Right renal cortex interstitium (tissue), 3 donors: ENCODE measurements at regions not wholly inside any gene's neighbourhood (a gene's known extent, or its start where the extent isn't known, plus 50 kb on each side); places are given as distances from the start of the nearest gene placed in this dataset.
"Not testable (repeated sequence)": the region's sequence is repeated elsewhere in the genome, so short reads cannot be mapped to it uniquely, and the experiment has no call there.

ENCODE experiments used
- DNase-seq, 3 donors: peaks; one replicate each; pipeline ENCODE4 v3.0.0-alpha.2; 2013; ENCODE audit warnings: low read depth in 3 of 3, low spot score in 2 of 3

DNA sequence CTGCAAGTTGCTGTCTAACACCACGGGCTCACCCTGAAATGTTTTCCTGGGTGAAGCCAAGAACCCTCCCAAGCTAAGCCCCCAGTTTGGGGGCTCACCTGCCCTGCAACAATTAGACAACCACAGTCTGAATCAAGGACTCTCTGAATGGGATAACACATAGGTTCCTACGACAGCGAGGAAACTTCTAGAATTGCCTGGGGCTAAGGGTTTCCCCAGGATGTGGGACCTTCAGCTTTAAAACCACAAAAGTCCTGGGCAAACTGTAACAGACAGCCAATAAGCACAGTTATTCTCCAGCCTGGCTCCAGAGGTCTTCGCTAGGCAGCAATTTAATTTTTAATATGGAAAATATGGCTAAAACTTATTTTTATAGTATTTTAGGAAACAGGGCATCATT, 162.6 kb downstream of the PRKX start:
- DNase-seq = no peak

DNA sequence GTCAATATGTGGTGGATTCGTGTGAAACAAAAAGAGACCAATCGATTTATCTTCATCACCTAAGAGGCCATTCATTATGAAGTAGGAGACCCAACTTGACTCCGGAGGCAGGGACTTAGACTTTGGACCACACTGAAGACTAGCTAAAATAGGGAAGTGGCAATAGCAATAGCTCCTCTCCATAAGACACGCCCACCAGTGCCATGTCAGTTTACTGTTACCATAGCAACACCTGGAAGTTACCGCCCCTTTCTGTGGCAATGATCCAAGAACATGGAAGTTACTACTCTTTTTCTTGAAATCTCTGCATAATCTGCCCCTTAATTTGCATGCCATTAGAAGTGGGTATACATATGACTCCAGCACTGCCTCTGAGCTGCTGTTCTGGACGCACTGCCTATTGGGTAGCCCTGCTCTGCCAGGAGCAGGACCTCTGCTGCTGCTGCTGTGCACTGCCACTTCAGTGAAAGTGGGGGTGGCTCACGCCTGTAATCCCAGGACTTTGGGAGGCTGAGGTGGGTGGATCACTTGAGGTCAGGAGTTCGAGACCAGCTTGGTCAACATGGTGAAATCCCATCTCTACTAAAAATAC, 163.2 kb downstream of the PRKX start:
- DNase-seq = no peak

DNA sequence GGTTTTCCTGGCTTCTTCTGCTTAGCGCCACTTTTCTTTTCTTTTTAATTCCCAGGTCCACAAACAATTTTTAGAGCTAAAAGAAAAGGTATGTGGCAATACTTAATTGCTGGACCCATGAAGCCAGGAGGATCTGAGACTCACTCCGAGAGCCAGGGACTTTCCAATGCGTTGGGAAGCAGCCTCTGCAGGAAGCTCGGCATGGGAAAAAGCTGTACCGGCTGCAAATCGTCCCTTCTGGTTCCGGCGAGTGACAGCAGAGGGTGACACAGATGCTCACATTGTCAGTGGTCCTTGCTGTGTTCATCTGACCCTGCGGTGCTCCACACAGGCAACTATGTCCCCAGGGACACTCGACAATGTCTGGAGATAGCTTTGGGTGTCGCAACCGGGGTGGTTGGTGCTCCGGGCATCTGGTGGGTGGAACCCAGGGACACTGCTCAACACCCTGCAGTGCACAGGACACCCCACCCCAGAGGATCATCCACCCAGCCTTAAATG, 164.0 kb downstream of the PRKX start:
- no peak for DNase-seq

DNA sequence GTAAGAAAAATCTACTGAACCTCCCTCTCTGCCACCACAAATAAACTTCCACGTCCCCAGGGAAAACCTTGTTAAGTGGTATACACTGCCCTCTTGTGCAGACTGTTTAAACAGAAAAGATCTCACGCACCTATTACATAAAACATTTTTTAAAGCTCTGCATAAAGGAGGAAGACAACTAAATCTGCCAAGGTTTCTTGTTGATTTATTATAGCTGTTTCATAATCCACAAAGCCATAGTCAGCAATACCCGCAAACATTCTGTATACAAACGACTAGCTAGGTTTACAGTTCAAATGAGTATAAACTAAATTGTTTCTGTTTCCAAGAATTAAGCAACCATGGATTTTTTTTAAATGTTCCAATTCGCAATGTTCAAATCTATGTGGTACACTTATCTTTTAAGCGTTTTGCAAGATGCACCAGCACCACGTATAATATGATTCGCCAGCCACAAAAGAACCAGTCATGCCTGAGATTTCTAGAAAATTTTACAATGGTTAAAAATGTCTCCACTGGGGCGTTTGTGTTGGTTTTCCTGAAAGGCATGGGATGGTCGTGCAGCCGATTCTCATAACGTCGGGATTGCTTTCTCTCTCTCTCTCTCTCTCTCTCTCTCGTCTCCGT, 164.6 kb downstream of the PRKX start:
- peak in 2 of 3 donors; percentile 12 to 21 for DNase-seq

DNA sequence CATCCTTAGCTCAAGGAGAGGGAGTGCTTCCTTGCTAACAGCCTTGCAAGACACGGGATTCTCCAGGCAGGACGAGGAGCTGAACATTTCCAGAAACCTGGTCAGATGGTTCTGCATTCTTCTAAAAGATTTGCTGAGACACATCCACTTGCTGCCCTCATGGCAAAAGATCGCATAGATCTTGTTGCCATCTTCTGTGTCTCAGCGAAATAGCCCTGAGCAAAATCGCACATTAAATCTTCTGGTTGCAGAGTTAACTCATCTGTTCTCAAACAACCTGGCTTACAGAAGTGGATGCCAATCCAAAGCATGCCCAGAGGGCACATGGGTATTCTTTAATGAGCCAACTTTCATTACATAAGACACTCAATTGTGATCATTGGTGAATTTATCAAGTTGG, 167.5 kb downstream of the PRKX start:
- no peak for DNase-seq

DNA sequence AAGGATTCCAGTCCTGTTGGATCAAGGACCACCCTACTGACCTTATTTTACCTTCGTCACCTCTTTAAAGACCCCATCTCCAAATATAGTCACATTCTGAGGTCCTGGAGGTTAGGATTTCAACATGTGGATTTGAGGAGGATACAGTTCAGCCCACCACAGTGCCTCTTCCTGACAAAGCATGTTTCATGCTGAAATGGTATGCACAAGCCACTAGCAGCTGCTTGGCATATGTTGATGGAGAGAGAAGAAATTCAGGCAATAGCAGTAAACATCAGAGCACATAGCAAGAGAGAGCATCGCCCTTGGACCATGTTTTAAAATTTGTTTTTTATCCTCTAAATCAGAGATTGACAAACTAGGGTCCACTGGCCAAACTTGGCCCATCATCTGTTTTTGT, 172.1 kb downstream of the PRKX start:
- no peak for DNase-seq

DNA sequence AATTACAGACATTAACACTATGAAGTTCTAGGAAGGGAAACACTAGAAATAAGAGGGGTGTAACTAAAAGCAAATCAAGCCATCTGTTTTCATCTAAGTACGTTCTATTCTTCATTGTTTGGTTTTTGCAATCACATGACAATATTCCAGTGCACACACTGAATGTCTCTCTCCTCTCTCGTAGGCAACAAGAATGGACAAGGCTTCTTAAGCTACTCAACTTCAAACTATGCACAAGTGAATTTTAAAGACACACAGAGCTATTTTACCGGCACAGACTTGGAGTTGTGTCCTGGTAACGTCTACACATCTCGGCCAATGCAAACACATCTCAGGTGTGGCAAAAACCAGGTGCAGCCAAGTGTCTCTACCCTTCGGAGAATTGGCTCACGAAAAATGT, 173.3 kb downstream of the PRKX start:
- DNase-seq = no peak

DNA sequence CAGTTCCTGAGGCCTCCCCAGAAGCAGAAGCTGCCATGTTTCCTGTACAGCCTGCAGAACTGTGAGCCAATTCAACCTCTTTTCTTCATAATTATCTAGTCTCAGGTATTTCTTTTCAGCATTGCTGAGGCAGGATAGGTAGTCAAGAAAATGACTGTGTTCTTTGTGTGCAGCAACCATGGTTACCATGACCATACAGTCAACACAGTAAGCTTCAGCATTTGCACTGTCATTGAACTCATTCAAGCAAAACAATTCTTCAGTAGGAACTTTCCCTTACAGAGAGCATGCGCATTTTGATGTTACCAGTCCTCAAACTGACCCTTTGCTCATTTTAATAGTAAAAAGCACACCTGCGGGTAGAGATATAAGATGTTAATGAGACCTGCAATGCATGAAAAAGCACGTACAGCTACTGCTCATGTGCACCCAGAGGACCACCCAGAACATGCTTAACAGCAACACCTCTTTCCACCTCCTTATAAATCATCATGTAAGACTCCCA, 180.8 kb downstream of the PRKX start:
- DNase-seq = no peak

DNA sequence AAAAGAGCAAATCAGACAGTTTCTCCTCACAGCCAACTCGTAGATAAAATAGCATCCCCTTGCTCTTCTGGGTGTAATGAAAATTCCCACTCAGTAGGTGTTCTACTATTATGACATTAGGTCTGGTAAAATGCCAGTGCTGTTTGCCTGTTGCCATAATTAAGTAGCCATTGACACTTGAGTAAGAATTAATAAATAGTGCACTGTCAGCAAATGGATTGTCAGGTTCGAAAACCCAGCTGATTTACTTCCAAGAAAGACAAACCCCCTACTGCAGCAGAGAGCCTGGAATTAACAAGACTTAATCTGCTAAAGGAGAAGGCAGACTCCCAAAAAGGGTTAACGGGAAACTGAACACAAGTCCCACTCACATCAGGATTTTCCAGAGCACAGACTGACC, 182.0 kb downstream of the PRKX start:
- not testable (repeated sequence) for DNase-seq

DNA sequence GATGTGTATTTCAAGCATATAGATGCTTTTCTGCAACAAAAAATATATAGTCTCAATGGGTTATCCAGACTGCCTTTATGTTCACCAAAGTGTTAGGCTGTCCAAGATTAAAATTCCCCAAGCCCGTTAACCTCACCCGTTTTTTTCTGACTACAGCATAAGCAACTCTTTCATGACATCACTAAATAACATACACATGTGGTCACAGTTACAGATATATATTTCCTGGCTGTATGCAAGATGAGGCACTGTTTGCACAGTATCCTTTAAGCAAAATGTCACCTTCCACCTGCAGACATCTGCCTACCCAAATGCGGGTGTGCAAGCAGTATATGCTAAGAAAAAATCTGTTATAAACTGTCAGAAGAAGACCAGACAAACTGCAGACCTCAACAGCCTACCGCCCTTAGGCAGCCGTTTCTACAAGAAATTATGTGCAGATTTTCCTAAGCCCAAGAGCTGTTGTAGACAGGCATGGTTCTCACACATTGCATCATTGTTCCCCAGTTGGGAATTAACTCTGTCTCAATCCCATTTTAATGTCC, 183.1 kb upstream of the MXRA5 start:
- no peak for DNase-seq

DNA sequence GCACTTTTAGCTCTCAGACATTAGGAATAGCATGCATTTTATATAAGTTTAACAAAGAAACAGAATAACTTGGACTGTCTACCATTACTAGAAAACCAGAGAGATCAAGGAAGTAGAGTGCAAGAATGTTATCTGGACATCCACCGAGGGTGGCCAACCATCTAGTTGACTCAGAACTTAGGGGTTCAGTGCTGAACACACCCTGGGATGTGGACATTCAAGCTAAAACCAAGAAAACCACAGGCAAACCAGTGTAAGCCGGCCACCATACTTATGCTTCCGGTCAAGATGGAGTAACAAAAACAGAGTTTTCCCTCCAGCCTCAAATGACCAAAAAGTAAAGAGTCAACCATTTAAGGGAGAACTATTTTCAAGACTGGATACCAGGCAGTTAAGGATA, 181.4 kb upstream of the MXRA5 start:
- no peak for DNase-seq

DNA sequence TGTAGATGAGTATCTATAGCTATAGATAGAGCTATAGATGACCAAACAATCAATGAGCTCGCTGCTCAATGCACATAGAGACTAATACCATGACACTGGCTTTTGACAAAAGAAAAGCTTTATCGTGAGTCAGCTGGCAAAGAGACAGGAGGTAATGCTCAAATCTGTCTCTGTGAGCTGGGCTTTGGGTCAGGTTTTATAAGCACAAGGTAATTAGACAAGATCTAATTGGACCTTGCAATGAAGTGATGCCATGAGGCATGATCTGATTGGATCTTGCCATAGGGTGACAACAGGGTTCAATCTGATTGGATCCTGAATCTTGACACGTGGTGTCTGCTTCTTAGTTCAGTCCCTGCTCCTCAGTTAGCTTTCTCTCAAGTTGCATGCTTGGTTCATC, 180.7 kb upstream of the MXRA5 start:
- DNase-seq = no peak

DNA sequence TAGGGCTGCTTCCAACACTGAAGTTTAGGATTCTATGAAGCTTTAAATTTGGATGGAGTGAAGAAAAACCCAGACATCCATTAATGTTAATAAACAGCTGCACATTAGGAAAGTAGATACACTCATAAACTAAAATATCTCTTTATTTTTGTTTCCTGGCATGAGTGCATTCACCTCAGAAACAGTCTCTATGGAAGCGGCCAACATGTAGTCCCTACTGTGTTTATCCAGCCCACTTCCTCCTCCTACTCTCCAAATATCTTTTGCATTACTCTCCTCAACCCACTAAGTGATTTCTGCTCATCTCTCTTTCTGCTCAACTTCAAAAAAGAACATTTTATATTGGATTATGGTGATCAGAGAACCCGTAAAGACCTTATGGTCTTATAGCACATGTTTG, 180.3 kb upstream of the MXRA5 start:
- no peak for DNase-seq

DNA sequence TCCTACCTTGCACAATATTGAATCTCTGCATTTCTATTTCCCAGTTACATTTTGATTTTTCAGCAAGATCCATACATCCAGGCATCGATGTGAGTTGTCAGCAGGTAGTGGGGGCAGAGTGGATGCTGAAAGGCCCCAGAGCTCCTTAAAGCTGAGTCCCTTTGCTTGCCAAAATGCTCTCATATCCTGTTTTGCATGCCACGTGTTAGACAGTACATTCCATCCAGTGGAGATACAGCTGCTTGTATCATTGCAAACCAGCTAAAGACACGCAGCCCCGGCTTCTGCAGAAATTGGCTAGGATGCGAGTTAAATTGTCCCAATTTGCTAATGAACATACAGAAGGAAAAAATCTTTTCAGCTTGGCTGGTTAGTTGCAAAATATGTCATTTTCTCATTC, 179.6 kb upstream of the MXRA5 start:
- DNase-seq = no peak

DNA sequence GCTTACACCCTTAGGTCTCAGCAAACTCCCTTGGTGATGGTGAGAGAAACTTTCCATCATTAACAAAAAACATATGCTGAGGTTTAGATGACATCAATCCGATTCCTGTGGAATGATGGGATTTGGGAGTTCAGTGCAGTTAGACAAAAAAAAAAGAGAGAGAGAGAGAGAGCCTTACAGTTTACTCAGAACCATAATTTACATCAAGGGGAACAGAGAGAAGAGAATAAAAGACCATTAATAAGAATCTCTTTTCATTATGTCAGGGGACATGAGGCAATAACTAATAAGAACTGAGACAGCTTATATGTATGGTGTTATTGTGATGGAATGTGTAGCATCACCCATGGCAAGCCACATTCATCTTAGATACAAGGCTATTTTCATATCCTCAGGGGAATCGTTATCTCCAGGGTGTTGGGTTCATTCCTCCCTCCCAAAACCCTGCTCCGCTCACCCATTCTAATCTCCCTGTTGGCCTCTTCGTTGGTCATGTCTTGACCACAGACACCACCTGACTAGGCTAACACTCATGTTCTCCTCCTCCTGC, 175.7 kb upstream of the MXRA5 start:
- DNase-seq = no peak

DNA sequence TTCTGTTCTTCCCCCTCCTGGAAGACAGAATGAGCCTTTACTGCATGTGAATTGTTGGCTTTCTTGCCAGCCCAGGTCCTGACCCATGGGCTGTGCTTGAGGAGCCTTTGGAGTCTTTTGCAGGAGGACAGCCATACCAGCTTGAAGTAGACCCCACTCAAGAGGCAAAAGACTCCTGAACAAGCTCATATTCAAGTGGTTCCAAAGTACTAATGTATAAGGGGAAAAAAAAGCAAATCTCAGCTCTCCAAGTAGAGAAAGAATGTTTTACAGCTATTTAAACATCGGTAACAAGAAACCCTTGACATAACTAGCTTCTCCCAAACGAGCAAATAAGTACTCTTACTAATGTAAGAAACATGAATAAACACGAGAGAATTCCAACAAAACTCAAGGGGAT, 174.9 kb upstream of the MXRA5 start:
- DNase-seq = no peak

DNA sequence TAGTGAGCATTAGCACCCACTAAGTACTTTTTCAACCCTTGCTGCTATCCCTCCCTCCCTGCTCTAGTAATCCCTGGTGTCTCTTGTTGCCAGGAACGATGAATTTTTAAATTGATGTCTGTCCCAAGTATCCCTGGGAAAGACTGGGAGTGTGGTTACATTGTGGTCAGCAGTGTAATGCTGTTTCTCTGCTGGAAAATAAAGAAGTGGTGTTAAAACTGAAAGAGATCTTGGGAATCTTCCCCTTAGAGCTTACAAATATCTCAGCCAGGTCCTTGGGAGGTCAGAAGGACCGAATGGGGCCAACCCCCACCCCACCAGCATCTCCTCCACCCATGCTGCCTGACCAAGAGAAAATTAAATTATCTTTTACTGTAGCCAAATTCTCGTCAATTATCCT, 174.5 kb upstream of the MXRA5 start:
- no peak for DNase-seq

DNA sequence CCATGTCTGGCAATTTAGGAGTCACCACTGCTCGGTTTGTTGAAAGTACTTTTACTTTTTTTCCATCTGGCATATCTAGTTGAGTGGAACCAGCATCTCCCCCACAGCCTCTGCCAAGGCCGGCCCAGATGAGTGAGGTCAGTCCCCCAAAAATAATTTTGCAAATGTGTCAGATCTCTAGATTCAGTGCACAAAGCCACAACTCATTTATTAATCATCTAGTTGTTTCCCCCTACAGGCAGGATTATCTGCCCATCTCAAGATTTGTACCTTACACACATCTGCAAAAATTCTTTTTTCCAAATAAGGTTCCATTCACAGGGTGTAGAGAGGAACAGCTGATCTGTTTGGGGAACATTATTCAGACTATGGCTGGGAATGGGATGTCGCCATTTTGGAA, 174.0 kb upstream of the MXRA5 start:
- no peak for DNase-seq

DNA sequence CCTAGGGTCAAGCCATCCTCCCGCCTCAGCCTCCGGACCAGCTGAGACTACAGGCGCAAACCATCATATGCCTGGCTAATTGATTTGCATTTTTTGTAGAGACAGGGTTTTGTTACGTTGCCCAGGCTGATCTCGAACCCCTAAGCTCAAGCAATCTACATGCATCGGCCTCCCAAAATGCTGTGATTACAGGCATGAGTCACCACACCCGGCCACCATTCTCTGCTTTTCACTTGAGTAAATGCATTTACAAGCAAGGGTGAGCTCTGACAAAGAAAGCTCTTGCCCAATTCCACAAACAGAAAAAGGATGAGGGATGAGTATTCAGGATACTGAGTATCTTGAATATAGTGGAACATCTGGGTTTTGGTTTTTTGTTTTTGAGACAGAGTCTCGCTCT, 172.9 kb upstream of the MXRA5 start:
- not testable (repeated sequence) for DNase-seq

DNA sequence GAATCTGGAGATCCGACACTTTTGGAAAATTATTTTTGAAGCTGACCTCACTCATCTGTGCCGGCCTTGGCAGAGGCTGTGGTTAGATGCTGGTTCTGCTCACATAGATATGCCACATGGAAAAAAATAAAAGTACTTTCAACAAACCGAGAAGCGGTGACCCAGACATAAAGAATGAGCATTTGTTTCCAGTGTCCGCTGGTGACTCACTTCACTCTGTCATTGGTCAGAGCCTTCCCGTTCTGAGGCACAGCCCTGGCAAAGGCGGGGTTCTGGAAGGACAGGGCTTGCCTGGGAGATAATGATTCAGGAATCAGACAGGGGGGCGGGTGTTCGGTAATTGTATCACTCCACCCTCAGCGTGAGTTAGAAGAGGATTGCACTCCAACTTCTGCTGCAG, 172.4 kb upstream of the MXRA5 start:
- no peak for DNase-seq

DNA sequence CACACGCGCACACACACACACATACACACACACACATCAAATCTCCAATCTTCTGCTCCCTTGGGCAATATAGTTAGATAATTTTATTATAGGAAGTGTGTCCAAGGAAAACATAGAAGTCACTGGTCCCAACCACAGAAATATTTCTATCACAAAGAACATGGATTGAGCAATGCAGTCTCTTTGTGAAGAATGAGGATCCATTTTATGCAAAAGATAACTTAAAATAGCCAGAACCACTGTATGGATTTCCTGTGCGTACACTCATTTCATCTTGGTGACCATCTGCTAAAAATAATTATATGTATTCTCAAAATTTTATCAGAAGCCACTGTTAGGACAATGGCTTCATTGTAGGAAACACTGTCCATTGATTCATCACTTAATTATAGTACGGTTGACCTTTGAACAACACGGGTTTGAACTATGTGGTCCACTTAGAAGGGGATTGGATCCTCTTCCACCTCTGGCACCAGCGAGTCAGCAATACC, 169.6 kb upstream of the MXRA5 start:
- no peak for DNase-seq

DNA sequence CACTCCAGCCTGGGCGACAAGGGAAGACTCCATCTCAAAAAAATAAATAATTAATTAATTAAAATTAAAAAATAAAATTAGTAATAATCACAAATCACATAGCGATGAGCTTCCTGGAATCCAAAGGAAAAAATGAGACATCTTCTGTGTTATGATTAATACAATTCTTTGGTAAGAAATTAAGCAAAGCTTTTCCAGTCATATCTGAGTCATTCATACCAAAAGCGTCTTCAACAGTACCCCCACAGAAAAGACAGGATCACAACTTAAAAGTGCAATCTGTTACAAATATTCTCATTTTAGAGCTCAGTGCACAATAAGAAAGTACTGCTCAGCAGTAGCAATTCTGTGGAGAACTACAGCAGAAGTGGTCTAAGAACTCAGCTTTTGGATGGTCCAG, 168.5 kb upstream of the MXRA5 start:
- no peak for DNase-seq
